OCI-LY7 (cell line): ENCODE measurements at regions not wholly inside any gene's neighbourhood (a gene's known extent, or its start where the extent isn't known, plus 50 kb on each side); places are given as distances from the start of the nearest gene placed in this dataset.

Source experiments
- BruUV-seq: library from RNA; stranded (reverse); fragments of 400-500 nt; replicated peaks from 2 replicates; lab custom pipeline; 2021; lab: Mats Ljungman, UMichigan
- CTCF ChIA-PET: fragments of 300-600 bp; sonication (Branson Sonifier 250); formaldehyde crosslinking; loops from one replicate; lab custom pipeline; 2022; ENCODE audit warnings: antibody characterized with exemption; ENCODE audit not compliant: unreplicated experiment; lab: Charles Lee
- POLR2A ChIA-PET: fragments of 300-600 bp; sonication (Branson Sonifier 250); formaldehyde crosslinking; loops from one replicate; lab custom pipeline; 2022; ENCODE audit warnings: antibody characterized with exemption; lab: Charles Lee
- DNase-seq: peaks from one replicate; pipeline ENCODE4 v3.0.0-alpha.2; 2015; ENCODE audit warnings: low spot score
- H2AFZ ChIP-seq: fragments of 200-600 bp; sonication (generic), shearing (Covaris generic); 2 replicates; pipeline ENCODE4 v1.6.1; 2014; ENCODE audit warnings: mild to moderate bottlenecking, antibody characterized with exemption, low read length, moderate library complexity
- H3K27ac ChIP-seq: fragments of 200-600 bp; sonication (generic); 2 replicates; pipeline ENCODE4 v1.5.1; 2014; ENCODE audit warnings: mixed run types, low read depth, mild to moderate bottlenecking, moderate library complexity, low read length, inconsistent platforms; ENCODE audit not compliant: poor library complexity, severe bottlenecking
- H3K36me3 ChIP-seq: fragments of 200-600 bp; sonication (generic); 2 replicates; pipeline ENCODE4 v1.6.1; 2014; ENCODE audit warnings: mild to moderate bottlenecking, antibody characterized with exemption, low read length, moderate library complexity, mixed read lengths; ENCODE audit not compliant: insufficient read depth
- H3K4me1 ChIP-seq: fragments of 200-600 bp; sonication (generic); 2 replicates; pipeline ENCODE4 v1.5.1; 2014; ENCODE audit warnings: mild to moderate bottlenecking, low read length; ENCODE audit not compliant: insufficient read depth, poor library complexity, severe bottlenecking
- H3K4me2 ChIP-seq: fragments of 200-600 bp; sonication (generic); 2 replicates; pipeline ENCODE4 v1.6.1; 2014; ENCODE audit warnings: mild to moderate bottlenecking, low read length
- H3K4me3 ChIP-seq: fragments of 200-600 bp; sonication (generic); 2 replicates; pipeline ENCODE4 v1.5.1; 2014; ENCODE audit warnings: mild to moderate bottlenecking, low read depth, low read length; ENCODE audit not compliant: poor library complexity, severe bottlenecking
- H3K79me2 ChIP-seq: fragments of 200-600 bp; sonication (generic); 2 replicates; pipeline ENCODE4 v1.6.1; 2016; ENCODE audit warnings: low read depth, mild to moderate bottlenecking, low read length, moderate library complexity, mixed read lengths; ENCODE audit not compliant: insufficient read depth
- H3K9me2 ChIP-seq: fragments of 200-600 bp; sonication (generic); 2 replicates; pipeline ENCODE4 v1.6.1; 2016; ENCODE audit warnings: mild to moderate bottlenecking, low read length, mixed read lengths; ENCODE audit not compliant: insufficient read depth
- H3K9me3 ChIP-seq: fragments of 200-600 bp; sonication (generic); 2 replicates; pipeline ENCODE4 v1.6.1; 2014; ENCODE audit warnings: mild to moderate bottlenecking, mixed run types, low read length, mixed read lengths
- H4K20me1 ChIP-seq: fragments of 200-600 bp; sonication (generic); 2 replicates; pipeline ENCODE4 v1.6.1; 2014; ENCODE audit warnings: mild to moderate bottlenecking, antibody characterized with exemption, low read length, moderate library complexity, mixed read lengths; ENCODE audit not compliant: insufficient read depth
- EZH2phosphoT487 ChIP-seq: fragments of 200-600 bp; sonication (generic); IDR thresholded peaks from 2 replicates; pipeline ENCODE4 v1.6.1; 2018; ENCODE audit warnings: low read depth, borderline replicate concordance, mild to moderate bottlenecking, mixed run types, antibody characterized with exemption, low read length, moderate library complexity, mixed read lengths
- intact Hi-C: fragments of 100-400 bp; cut with micrococcal nuclease; formaldehyde crosslinking; loops from one replicate; pipeline ENCODE4 v1.10.0; 2022; ENCODE audit not compliant: unreplicated experiment
- TF ChIP-seq, protein P1 (sequence below): fragments of 200-600 bp; sonication (generic); conservative IDR thresholded peaks from 2 replicates; pipeline ENCODE4 v1.5.1; 2014; ENCODE audit warnings: mild to moderate bottlenecking, antibody characterized with exemption, low read length, moderate library complexity, mixed read lengths

DNA sequence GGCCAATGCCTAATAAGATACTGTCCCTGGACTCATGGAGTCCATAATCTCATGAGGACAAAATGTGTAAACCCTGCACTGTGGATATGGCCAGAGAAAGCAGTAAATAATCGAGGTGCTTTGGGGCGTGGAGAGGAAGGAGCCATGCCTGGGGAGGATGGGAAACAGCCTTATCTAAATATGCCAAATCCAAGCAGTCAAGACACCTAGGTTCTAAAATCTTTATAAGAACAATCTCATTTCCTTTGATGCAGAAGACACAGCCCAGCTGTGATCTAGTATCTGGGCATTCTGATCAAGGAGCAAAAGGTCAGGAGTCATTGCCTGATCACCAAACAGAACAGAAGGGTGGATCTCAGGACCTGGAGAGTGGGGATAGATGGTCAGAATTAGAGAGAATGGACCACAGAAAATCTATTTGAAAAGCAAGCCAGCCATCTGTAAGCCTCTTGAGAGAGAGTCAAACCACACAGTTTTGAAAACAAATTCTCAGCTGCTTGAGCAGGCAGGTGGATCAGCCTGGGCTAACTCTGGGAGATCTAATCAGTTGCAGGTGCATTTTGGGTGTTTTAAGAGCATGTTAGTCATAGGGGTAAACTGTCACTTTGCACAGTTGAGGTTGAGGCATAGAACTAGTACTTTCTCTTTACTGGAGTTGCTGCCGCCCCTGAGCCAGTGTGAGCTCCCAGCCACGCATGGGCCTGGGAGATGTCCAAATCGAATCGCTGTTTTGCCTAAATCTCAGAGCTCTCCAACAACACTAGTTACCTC, 130.8 kb upstream of the TNFAIP3 start:
- CTCF ChIA-PET: no interaction called here
- DNase-seq: peak; percentile 62

DNA sequence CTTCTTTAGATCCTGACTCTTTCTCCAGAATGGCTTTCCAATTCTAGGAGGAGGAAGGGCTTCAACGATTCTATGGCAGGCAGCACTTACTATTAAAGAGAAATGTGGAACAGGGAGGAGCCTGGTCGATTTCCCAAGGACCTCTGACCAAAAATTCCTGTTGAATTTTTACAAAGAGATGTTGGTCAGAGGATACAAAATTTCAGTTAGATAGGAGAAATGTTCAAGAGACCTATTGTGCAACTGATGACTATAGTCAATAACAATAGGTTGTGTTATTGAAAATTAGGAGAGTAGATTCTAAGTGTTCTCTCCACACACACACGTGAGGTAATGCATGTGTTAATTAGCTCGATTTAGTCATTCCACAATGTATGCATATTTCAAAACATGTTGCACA, 130.1 kb upstream of the TNFAIP3 start:
- POLR2A ChIA-PET: interaction anchor here (0.7 to 2.1 kb wide), 6 partner anchors 8 to 26 kb away, joined by 3 to 5 read pairs (median 4); no protein-coding TSS in a partner anchor
- Histone ChIP-seq H3K4me3 (no peak overlapping the region), H2AFZ (peak overlapping the region; percentile 1; the same call in 1 of the 2 replicates), H3K9me2 (no peaks in the 10 kb centered on the region), H3K79me2 (no peaks in the 10 kb centered on the region), H3K4me2 (peak overlapping the region; percentile 46), H3K27ac (peak overlapping the region; percentile 15), H3K36me3 (no peaks in the 10 kb centered on the region), H3K9me3 (no peaks in the 10 kb centered on the region), H3K4me1 (peaks cover 14% of the 10 kb centered on the region), H4K20me1 (no peaks in the 10 kb centered on the region)
- no TSS peak for BruUV-seq
- TF ChIP-seq, protein P1, sequence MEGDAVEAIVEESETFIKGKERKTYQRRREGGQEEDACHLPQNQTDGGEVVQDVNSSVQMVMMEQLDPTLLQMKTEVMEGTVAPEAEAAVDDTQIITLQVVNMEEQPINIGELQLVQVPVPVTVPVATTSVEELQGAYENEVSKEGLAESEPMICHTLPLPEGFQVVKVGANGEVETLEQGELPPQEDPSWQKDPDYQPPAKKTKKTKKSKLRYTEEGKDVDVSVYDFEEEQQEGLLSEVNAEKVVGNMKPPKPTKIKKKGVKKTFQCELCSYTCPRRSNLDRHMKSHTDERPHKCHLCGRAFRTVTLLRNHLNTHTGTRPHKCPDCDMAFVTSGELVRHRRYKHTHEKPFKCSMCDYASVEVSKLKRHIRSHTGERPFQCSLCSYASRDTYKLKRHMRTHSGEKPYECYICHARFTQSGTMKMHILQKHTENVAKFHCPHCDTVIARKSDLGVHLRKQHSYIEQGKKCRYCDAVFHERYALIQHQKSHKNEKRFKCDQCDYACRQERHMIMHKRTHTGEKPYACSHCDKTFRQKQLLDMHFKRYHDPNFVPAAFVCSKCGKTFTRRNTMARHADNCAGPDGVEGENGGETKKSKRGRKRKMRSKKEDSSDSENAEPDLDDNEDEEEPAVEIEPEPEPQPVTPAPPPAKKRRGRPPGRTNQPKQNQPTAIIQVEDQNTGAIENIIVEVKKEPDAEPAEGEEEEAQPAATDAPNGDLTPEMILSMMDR: no peak
- TF ChIP-seq EZH2phosphoT487: no peak
- CTCF ChIA-PET: no interaction called here
- intact Hi-C loops: no loop called here
- no peak for DNase-seq

More for the DNA sequence above, 130.8 kb upstream of the TNFAIP3 start:
- Histone ChIP-seq H3K27ac (peak overlapping the region; percentile 43), H3K4me3 (no peak overlapping the region), H3K36me3 (no peaks in the 10 kb centered on the region), H3K9me2 (no peaks in the 10 kb centered on the region), H4K20me1 (no peaks in the 10 kb centered on the region), H3K9me3 (no peaks in the 10 kb centered on the region), H3K4me1 (peaks cover 14% of the 10 kb centered on the region), H2AFZ (peak overlapping the region; percentile 1; the same call in 1 of the 2 replicates), H3K79me2 (no peaks in the 10 kb centered on the region), H3K4me2 (peak overlapping the region; percentile 46)
- intact Hi-C loops: no loop called here
- POLR2A ChIA-PET: interaction anchor here (0.5 to 2.1 kb wide), 6 partner anchors 9 to 106 kb away, joined by 3 to 5 read pairs (median 4); no protein-coding TSS in a partner anchor
- BruUV-seq: no TSS peak
- TF ChIP-seq EZH2phosphoT487: no peak
- TF ChIP-seq, protein P1: no peak
